WTC11 (cell line): ENCODE measurements at regions not wholly inside any gene's neighbourhood (a gene's known extent, or its start where the extent isn't known, plus 50 kb on each side); places are given as distances from the start of the nearest gene placed in this dataset.

Experiments used
- ATAC-seq: fragments of 200-7000 bp; cut with Tn5 transposase; 2 replicates; pipeline ENCODE4 v1.10.0; 2021; ENCODE audit warnings: mild to moderate bottlenecking, moderate library complexity
- CTCF ChIA-PET: fragments of 300-600 bp; sonication (Branson Sonifier 250); formaldehyde crosslinking; loops from one replicate; lab custom pipeline; 2021; ENCODE audit warnings: antibody characterized with exemption; lab: Charles Lee
- POLR2A ChIA-PET: fragments of 350-600 bp; sonication (Branson Sonifier 250); formaldehyde crosslinking; loops from one replicate; lab custom pipeline; 2021; ENCODE audit warnings: antibody characterized with exemption; lab: Charles Lee
- DNase-seq: peaks from one replicate; pipeline ENCODE4 v3.0.0; 2021; ENCODE audit warnings: low spot score
- H3K27ac Mint-ChIP-seq: 2 replicates; pipeline ENCODE4 v1.8.0; 2021; ENCODE audit warnings: mixed read lengths
- H3K27me3 Mint-ChIP-seq: 2 replicates; pipeline ENCODE4 v1.8.0; 2021; ENCODE audit warnings: low read depth, mild to moderate bottlenecking, moderate library complexity, mixed read lengths
- H3K36me3 Mint-ChIP-seq: 2 replicates; pipeline ENCODE4 v1.8.0; 2021; ENCODE audit warnings: mixed read lengths
- H3K4me1 Mint-ChIP-seq: 2 replicates; pipeline ENCODE4 v1.8.0; 2022; ENCODE audit warnings: mixed read lengths
- H3K4me3 Mint-ChIP-seq: 2 replicates; pipeline ENCODE4 v1.8.0; 2021; ENCODE audit warnings: mild to moderate bottlenecking, moderate library complexity, mixed read lengths
- H3K9me3 Mint-ChIP-seq: 2 replicates; pipeline ENCODE4 v1.8.0; 2021; ENCODE audit warnings: mixed read lengths
- CREM ChIP-seq: sonication (generic); formaldehyde crosslinking; IDR thresholded peaks from 2 replicates; pipeline ENCODE4 v1.8.1; 2022; ENCODE audit warnings: mild to moderate bottlenecking, missing genetic modification reagents, moderate library complexity
- E2F5 ChIP-seq: sonication (generic); formaldehyde crosslinking; IDR thresholded peaks from 2 replicates; pipeline ENCODE4 v1.8.1; 2022; ENCODE audit warnings: mild to moderate bottlenecking, moderate library complexity, missing genetic modification reagents
- ESRRA ChIP-seq: sonication (generic); formaldehyde crosslinking; IDR thresholded peaks from 2 replicates; pipeline ENCODE4 v1.8.1; 2022; ENCODE audit warnings: mild to moderate bottlenecking, missing genetic modification reagents, borderline replicate concordance
- FOXK1 ChIP-seq: sonication (generic); formaldehyde crosslinking; IDR thresholded peaks from 2 replicates; pipeline ENCODE4 v1.8.0; 2022; ENCODE audit warnings: mild to moderate bottlenecking, moderate library complexity, missing genetic modification reagents
- GABPB1 ChIP-seq: sonication (generic); formaldehyde crosslinking; IDR thresholded peaks from 2 replicates; pipeline ENCODE4 v1.8.1; 2023; ENCODE audit warnings: mild to moderate bottlenecking, missing genetic modification reagents
- HMGXB4 ChIP-seq: sonication (generic); formaldehyde crosslinking; IDR thresholded peaks from 2 replicates; pipeline ENCODE4 v1.8.1; 2023; ENCODE audit warnings: mild to moderate bottlenecking, moderate library complexity, missing genetic modification reagents
- MLX ChIP-seq: sonication (generic); formaldehyde crosslinking; IDR thresholded peaks from 2 replicates; pipeline ENCODE4 v1.8.1; 2023; ENCODE audit warnings: mild to moderate bottlenecking, missing genetic modification reagents, moderate library complexity
- MXD4 ChIP-seq: fragments of 250-450 bp; sonication (Bioruptor Pico); IDR thresholded peaks from 2 replicates; pipeline ENCODE4 v1.8.0; 2021; ENCODE audit warnings: mild to moderate bottlenecking, moderate library complexity, borderline replicate concordance
- NFE2L1 ChIP-seq: sonication (generic); formaldehyde crosslinking; IDR thresholded peaks from 2 replicates; pipeline ENCODE4 v1.8.1; 2023; ENCODE audit warnings: missing genetic modification reagents
- NR1H2 ChIP-seq: sonication (generic); formaldehyde crosslinking; IDR thresholded peaks from 2 replicates; pipeline ENCODE4 v1.9.0; 2021; ENCODE audit warnings: mild to moderate bottlenecking, moderate library complexity, missing genetic modification reagents
- NR3C1 ChIP-seq: sonication (generic); formaldehyde crosslinking; conservative IDR thresholded peaks from 2 replicates; pipeline ENCODE4 v1.8.1; 2023; ENCODE audit warnings: low read depth, mild to moderate bottlenecking, missing genetic modification reagents
- PRRX2 ChIP-seq: fragments of 250-450 bp; sonication (Bioruptor Pico); IDR thresholded peaks from 2 replicates; pipeline ENCODE4 v1.8.0; 2021; ENCODE audit warnings: mild to moderate bottlenecking
- TEAD1 ChIP-seq: sonication (generic); formaldehyde crosslinking; IDR thresholded peaks from 2 replicates; pipeline ENCODE4 v1.8.0; 2022; ENCODE audit warnings: mild to moderate bottlenecking, missing genetic modification reagents
- USF2 ChIP-seq: sonication (generic); formaldehyde crosslinking; IDR thresholded peaks from 2 replicates; pipeline ENCODE4 v1.8.1; 2023; ENCODE audit warnings: mild to moderate bottlenecking, missing genetic modification reagents, moderate library complexity
- ZBTB21 ChIP-seq: sonication (generic); formaldehyde crosslinking; IDR thresholded peaks from 2 replicates; pipeline ENCODE4 v1.8.1; 2023; ENCODE audit warnings: mild to moderate bottlenecking, missing genetic modification reagents, borderline replicate concordance
- ZNF532 ChIP-seq: fragments of 250-450 bp; sonication (Bioruptor Pico); IDR thresholded peaks from 2 replicates; pipeline ENCODE4 v1.9.0; 2021; ENCODE audit warnings: mild to moderate bottlenecking, borderline replicate concordance
- TF ChIP-seq, protein P1 (sequence below): sonication (generic); formaldehyde crosslinking; IDR thresholded peaks from 2 replicates; pipeline ENCODE4 v1.8.0; 2022; ENCODE audit warnings: missing genetic modification reagents
- TF ChIP-seq, protein P2 (sequence below): sonication (generic); formaldehyde crosslinking; IDR thresholded peaks from 2 replicates; pipeline ENCODE4 v1.8.1; 2023; ENCODE audit warnings: mild to moderate bottlenecking, missing genetic modification reagents
- TF ChIP-seq, protein P3 (sequence below): sonication (generic); formaldehyde crosslinking; IDR thresholded peaks from 2 replicates; pipeline ENCODE4 v1.8.1; 2022; ENCODE audit warnings: missing genetic modification reagents, borderline replicate concordance
- TF ChIP-seq, protein P4 (sequence below): sonication (generic); formaldehyde crosslinking; IDR thresholded peaks from 2 replicates; pipeline ENCODE4 v1.8.1; 2022; ENCODE audit warnings: low read depth, mild to moderate bottlenecking, moderate library complexity, missing genetic modification reagents, borderline replicate concordance

DNA sequence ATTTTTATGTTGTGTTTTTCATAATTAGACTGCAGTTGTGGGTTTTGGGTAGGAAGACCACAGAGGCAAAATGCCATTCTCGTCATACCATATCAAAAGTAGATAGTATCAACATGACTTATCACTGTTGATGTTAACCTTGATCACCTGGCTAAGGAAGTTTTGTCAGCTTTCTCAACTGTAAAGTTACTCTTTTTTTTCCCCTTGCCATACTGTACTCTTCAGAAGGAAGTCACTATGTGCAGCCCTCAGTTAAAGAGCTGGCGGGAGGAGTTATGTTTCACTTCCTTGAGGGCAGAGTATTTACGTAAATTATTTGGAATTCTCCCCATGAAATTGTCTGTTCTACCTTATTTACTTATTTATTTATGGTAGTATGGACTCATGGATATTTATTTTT is 78.7 kb downstream of the PRORP start (continued):
- TF ChIP-seq, protein P1, sequence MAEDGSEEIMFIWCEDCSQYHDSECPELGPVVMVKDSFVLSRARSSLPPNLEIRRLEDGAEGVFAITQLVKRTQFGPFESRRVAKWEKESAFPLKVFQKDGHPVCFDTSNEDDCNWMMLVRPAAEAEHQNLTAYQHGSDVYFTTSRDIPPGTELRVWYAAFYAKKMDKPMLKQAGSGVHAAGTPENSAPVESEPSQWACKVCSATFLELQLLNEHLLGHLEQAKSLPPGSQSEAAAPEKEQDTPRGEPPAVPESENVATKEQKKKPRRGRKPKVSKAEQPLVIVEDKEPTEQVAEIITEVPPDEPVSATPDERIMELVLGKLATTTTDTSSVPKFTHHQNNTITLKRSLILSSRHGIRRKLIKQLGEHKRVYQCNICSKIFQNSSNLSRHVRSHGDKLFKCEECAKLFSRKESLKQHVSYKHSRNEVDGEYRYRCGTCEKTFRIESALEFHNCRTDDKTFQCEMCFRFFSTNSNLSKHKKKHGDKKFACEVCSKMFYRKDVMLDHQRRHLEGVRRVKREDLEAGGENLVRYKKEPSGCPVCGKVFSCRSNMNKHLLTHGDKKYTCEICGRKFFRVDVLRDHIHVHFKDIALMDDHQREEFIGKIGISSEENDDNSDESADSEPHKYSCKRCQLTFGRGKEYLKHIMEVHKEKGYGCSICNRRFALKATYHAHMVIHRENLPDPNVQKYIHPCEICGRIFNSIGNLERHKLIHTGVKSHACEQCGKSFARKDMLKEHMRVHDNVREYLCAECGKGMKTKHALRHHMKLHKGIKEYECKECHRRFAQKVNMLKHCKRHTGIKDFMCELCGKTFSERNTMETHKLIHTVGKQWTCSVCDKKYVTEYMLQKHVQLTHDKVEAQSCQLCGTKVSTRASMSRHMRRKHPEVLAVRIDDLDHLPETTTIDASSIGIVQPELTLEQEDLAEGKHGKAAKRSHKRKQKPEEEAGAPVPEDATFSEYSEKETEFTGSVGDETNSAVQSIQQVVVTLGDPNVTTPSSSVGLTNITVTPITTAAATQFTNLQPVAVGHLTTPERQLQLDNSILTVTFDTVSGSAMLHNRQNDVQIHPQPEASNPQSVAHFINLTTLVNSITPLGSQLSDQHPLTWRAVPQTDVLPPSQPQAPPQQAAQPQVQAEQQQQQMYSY (CRISPR knock-in tag): no peak
- no peak for TF ChIP-seq TEAD1 (CRISPR knock-in tag)
- no peak for TF ChIP-seq GABPB1 (CRISPR knock-in tag)
- TF ChIP-seq ZBTB21 (CRISPR knock-in tag): no peak
- no peak for TF ChIP-seq NFE2L1 (CRISPR knock-in tag)
- TF ChIP-seq, protein P2, sequence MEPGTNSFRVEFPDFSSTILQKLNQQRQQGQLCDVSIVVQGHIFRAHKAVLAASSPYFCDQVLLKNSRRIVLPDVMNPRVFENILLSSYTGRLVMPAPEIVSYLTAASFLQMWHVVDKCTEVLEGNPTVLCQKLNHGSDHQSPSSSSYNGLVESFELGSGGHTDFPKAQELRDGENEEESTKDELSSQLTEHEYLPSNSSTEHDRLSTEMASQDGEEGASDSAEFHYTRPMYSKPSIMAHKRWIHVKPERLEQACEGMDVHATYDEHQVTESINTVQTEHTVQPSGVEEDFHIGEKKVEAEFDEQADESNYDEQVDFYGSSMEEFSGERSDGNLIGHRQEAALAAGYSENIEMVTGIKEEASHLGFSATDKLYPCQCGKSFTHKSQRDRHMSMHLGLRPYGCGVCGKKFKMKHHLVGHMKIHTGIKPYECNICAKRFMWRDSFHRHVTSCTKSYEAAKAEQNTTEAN (CRISPR knock-in tag): no peak
- TF ChIP-seq MXD4: no peak
- TF ChIP-seq CREM (CRISPR knock-in tag): no peak
- no peak for TF ChIP-seq ZNF532 (CRISPR knock-in tag)
- TF ChIP-seq FOXK1 (CRISPR knock-in tag): no peak
- TF ChIP-seq MLX (CRISPR knock-in tag): no peak
- TF ChIP-seq, protein P3, sequence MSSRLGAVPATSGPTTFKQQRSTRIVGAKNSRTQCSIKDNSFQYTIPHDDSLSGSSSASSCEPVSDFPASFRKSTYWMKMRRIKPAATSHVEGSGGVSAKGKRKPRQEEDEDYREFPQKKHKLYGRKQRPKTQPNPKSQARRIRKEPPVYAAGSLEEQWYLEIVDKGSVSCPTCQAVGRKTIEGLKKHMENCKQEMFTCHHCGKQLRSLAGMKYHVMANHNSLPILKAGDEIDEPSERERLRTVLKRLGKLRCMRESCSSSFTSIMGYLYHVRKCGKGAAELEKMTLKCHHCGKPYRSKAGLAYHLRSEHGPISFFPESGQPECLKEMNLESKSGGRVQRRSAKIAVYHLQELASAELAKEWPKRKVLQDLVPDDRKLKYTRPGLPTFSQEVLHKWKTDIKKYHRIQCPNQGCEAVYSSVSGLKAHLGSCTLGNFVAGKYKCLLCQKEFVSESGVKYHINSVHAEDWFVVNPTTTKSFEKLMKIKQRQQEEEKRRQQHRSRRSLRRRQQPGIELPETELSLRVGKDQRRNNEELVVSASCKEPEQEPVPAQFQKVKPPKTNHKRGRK (CRISPR knock-in tag): no peak
- TF ChIP-seq, all 79 proteins: peak for 0

DNA sequence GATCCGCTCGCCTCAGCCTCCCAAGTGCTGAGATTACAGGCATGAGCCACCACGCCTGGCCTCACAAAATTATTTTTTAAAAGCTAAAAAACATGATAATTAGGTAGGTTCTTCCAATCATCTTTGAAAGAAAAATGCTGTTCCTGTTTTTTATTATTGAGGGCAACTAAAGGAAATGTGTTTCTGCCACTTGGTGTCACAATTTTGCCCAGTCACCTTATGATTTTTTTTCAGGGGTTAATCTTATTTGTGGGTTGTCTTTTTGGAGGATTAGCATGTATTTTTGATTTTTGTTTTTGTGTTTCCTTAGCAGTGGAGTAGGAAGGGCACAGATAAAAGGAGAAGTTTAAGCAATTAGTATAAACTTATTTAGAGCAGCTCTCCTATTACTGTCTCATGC is 79.8 kb downstream of the PRORP start:
- POLR2A ChIA-PET: no interaction called here
- Mint-ChIP-seq H3K4me1 (no peaks in the 10 kb centered on the region), H3K36me3 (no peaks in the 10 kb centered on the region), H3K27me3 (no peaks in the 10 kb centered on the region), H3K4me3 (no peak overlapping the region), H3K9me3 (no peaks in the 10 kb centered on the region), H3K27ac (peak overlapping the region; percentile 48)
- CTCF ChIA-PET: interaction anchor here (1.5 kb wide), 1 partner anchor 13 kb away, joined by 4 read pairs; no protein-coding TSS in a partner anchor
- no peak for DNase-seq
- ATAC-seq: no peak
- no peak for TF ChIP-seq NR3C1
- TF ChIP-seq NFE2L1 (CRISPR knock-in tag): no peak
- no peak for TF ChIP-seq USF2 (CRISPR knock-in tag)
- no peak for TF ChIP-seq NR1H2
- TF ChIP-seq, protein P4, sequence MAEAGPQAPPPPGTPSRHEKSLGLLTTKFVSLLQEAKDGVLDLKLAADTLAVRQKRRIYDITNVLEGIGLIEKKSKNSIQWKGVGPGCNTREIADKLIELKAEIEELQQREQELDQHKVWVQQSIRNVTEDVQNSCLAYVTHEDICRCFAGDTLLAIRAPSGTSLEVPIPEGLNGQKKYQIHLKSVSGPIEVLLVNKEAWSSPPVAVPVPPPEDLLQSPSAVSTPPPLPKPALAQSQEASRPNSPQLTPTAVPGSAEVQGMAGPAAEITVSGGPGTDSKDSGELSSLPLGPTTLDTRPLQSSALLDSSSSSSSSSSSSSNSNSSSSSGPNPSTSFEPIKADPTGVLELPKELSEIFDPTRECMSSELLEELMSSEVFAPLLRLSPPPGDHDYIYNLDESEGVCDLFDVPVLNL (CRISPR knock-in tag): no peak
- TF ChIP-seq PRRX2: no peak
- no peak for TF ChIP-seq E2F5 (CRISPR knock-in tag)
- TF ChIP-seq ESRRA (CRISPR knock-in tag): no peak
- no peak for TF ChIP-seq HMGXB4 (CRISPR knock-in tag)
